GM12878 (cell line): ENCODE measurements at regions not wholly inside any gene's neighbourhood (a gene's known extent, or its start where the extent isn't known, plus 50 kb on each side); places are given as distances from the start of the nearest gene placed in this dataset.

Experiments used
- ATAC-seq: fragments of 200-7000 bp; cut with Tn5 transposase; 3 replicates; pipeline ENCODE4 v1.9.1; 2020; ENCODE audit warnings: mild to moderate bottlenecking, moderate library complexity
- BruUV-seq: library from RNA; stranded (reverse); fragments of 400-500 nt; replicated peaks from 2 replicates; lab custom pipeline; 2021; lab: Mats Ljungman, UMichigan
- CTCF ChIA-PET: fragments of 300-600 bp; sonication (Branson Sonifier 250); formaldehyde crosslinking; extraction: SDS; loops from one replicate; lab custom pipeline; 2021; ENCODE audit warnings: inconsistent platforms; lab: Yijun Ruan, JAX
- POLR2A ChIA-PET: fragments of 350-600 bp; formaldehyde crosslinking; extraction: SDS; loops from one replicate; lab custom pipeline; 2021; ENCODE audit warnings: inconsistent platforms; lab: Charles Lee
- RAD21 ChIA-PET: fragments of 300-600 bp; sonication (Branson Sonifier 250); formaldehyde crosslinking; loops from one replicate; lab custom pipeline; 2023; ENCODE audit warnings: antibody characterized with exemption; ENCODE audit not compliant: unreplicated experiment; lab: Charles Lee
- SMC1A ChIA-PET: fragments of 300-600 bp; sonication (Branson Sonifier 250); formaldehyde crosslinking; loops from one replicate; lab custom pipeline; 2023; ENCODE audit not compliant: unreplicated experiment, uncharacterized antibody; lab: Charles Lee
- DNase-seq: peaks from one replicate; pipeline ENCODE4 v3.0.0-alpha.2; 2011; ENCODE audit warnings: low read depth, low spot score
- FAIRE-seq: peaks from 3 replicates; lab custom pipeline; 2011; peaks lifted over from hg19 to GRCh38; lab: Jason Lieb, UNC
- H2AFZ ChIP-seq: 2 replicates; pipeline ENCODE4 v1.6.0; 2011; ENCODE audit warnings: low read depth, low read length, control low read depth; ENCODE audit not compliant: control insufficient read depth
- H3K27ac ChIP-seq: 2 replicates; pipeline ENCODE4 v1.5.1; 2011; ENCODE audit warnings: control low read depth; ENCODE audit not compliant: control insufficient read depth, insufficient read depth
- H3K27me3 ChIP-seq, 2 experiments: replicated peaks in 1 of 2; 2 replicates each; pipeline versions ENCODE4 v1.6.0 to v1.6.1; 2011; ENCODE audit warnings: low read length in 1 of 2; ENCODE audit not compliant: control insufficient read depth in 2 of 2, insufficient read depth in 2 of 2
- H3K36me3 ChIP-seq, 2 experiments: 2 replicates each; pipeline ENCODE4 v1.5.1; 2011; ENCODE audit warnings: low read length in 1 of 2; ENCODE audit not compliant: control insufficient read depth in 2 of 2, insufficient read depth in 2 of 2
- H3K4me1 ChIP-seq: 2 replicates; pipeline ENCODE4 v1.6.1; 2011; ENCODE audit warnings: mild to moderate bottlenecking, low read length, moderate library complexity, mixed read lengths; ENCODE audit not compliant: control insufficient read depth, insufficient read depth
- H3K4me2 ChIP-seq: 2 replicates; pipeline ENCODE4 v1.6.0; 2011; ENCODE audit warnings: control low read depth; ENCODE audit not compliant: control insufficient read depth, insufficient read depth
- H3K4me3 ChIP-seq: fragments of 200-600 bp; sonication (generic); 2 replicates; pipeline ENCODE4 v1.5.1; 2016
- H3K79me2 ChIP-seq: 2 replicates; pipeline ENCODE4 v1.6.0; 2011; ENCODE audit warnings: low read length; ENCODE audit not compliant: control insufficient read depth, insufficient read depth
- H3K9ac ChIP-seq: 2 replicates; pipeline ENCODE4 v1.8.0; 2011; ENCODE audit warnings: low read length, control low read depth, mixed read lengths; ENCODE audit not compliant: control insufficient read depth, insufficient read depth
- H3K9me3 ChIP-seq: replicated peaks from 3 replicates; pipeline ENCODE4 v1.5.1; 2011; ENCODE audit warnings: mild to moderate bottlenecking, low read length; ENCODE audit not compliant: control insufficient read depth, insufficient read depth
- H4K20me1 ChIP-seq: 2 replicates; pipeline ENCODE4 v1.6.0; 2011; ENCODE audit not compliant: control insufficient read depth, insufficient read depth
- HDAC6 ChIP-seq: fragments of 200-600 bp; sonication (generic); IDR thresholded peaks from one replicate; pipeline ENCODE4 v1.8.0; 2017; ENCODE audit warnings: antibody characterized with exemption; ENCODE audit not compliant: unreplicated experiment
- MYC ChIP-seq: IDR thresholded peaks from 2 replicates; pipeline ENCODE4 v1.6.1; 2011; ENCODE audit warnings: mild to moderate bottlenecking, low read length, moderate library complexity, inconsistent platforms; ENCODE audit not compliant: insufficient read depth, insufficient replicate concordance, insufficient read length, severe bottlenecking
- NRF1 ChIP-seq: conservative IDR thresholded peaks from 2 replicates; pipeline ENCODE4 v1.6.1; 2011; ENCODE audit warnings: mild to moderate bottlenecking, low read depth, low read length, improper control_type of control experiment
- SMAD5 ChIP-seq: IDR thresholded peaks from 2 replicates; pipeline ENCODE4 v1.6.1; 2016; ENCODE audit warnings: antibody characterized with exemption, low read depth
- STAT1 ChIP-seq: fragments of 450-650 bp; conservative IDR thresholded peaks from 2 replicates; pipeline ENCODE4 v1.6.1; 2014; ENCODE audit warnings: antibody characterized with exemption, mild to moderate bottlenecking
- TARDBP ChIP-seq: IDR thresholded peaks from 2 replicates; pipeline ENCODE4 v1.6.1; 2016; ENCODE audit warnings: borderline replicate concordance
- WGBS: methylation state at CpG from one replicate; pipeline ENCODE4 v1.1.6; 2016; ENCODE audit warnings: low lambda C conversion rate; ENCODE audit not compliant: insufficient replicate concordance, insufficient coverage; ENCODE audit errors: missing lambda C conversion rate; 5-methylcytosine and 5-hydroxymethylcytosine counted together
- in situ Hi-C: fragments of 300-500 bp; cut with MboI; formaldehyde crosslinking; loops from 9 replicates; pipeline ENCODE4 v1.14.3; 2018; ENCODE audit warnings: mixed read lengths
- intact Hi-C: fragments of 100-400 bp; cut with micrococcal nuclease; formaldehyde crosslinking; loops from one replicate; pipeline ENCODE4 v1.14.2; 2022; ENCODE audit not compliant: unreplicated experiment
- TF ChIP-seq, protein P1 (sequence below): fragments of 450-650 bp; IDR thresholded peaks from 2 replicates; pipeline ENCODE4 v1.6.1; 2017; ENCODE audit warnings: antibody characterized with exemption, mild to moderate bottlenecking, moderate library complexity
- TF ChIP-seq, protein P2 (sequence below): fragments of 450-650 bp; IDR thresholded peaks from 2 replicates; pipeline ENCODE4 v1.6.1; 2018; ENCODE audit warnings: borderline replicate concordance, mild to moderate bottlenecking; ENCODE audit not compliant: partially characterized antibody
- TF ChIP-seq, protein P3 (sequence below): IDR thresholded peaks from 2 replicates; pipeline ENCODE4 v1.6.1; 2012; ENCODE audit warnings: low read depth, low read length, improper control_type of control experiment

DNA sequence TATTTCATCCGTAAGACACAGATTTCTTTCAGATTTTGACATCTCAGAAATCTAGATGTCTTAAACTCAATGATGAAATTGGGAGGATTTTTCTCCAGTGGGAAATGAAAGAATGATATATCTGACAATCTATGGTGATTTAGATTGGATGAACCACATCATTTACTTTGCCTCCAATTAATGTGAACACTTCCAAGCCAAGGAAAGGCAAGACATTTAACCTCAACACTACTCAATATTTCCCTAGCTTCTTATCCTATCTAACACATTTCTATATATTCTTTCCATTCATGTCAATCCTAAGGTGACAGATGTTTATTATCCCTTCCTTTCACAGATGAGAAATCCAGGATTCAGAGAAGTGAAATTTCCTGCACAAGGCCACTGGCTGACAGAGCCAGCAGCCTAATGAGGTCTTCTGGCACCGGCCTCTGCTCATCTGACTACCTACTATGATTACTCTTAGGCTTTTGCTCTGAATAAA, 327.6 kb downstream of the IRS1 start:
- WGBS: 18% methylated on average over 2 of the region's 2 CpGs
- H3K27ac ChIP-seq: no peak overlapping the region
- H2AFZ ChIP-seq: no peak overlapping the region
- BruUV-seq: no TSS peak
- H3K4me1 ChIP-seq: no peaks in the 10 kb centered on the region
- CTCF ChIA-PET: interaction anchor here (1.1 kb wide), 1 partner anchor 177 kb away, joined by 4 read pairs; no protein-coding TSS in a partner anchor
- no peak for TF ChIP-seq HDAC6
- TF ChIP-seq NRF1: no peak
- FAIRE-seq (no peak), DNase-seq (no peak), ATAC-seq (no peak)
- H3K79me2 ChIP-seq: no peaks in the 10 kb centered on the region
- H3K4me2 ChIP-seq: no peak overlapping the region
- in situ Hi-C loops (no loop called here), intact Hi-C loops (no loop called here)
- no peak overlapping the region for H3K4me3 ChIP-seq
- no peaks in the 10 kb centered on the region for H3K9me3 ChIP-seq
- no peaks in the 10 kb centered on the region for H3K36me3 ChIP-seq
- no peaks in the 10 kb centered on the region for H4K20me1 ChIP-seq
- H3K27me3 ChIP-seq: peaks cover 0 to 2% of the 10 kb centered on the region in 2 experiments; a peak in 1 of 4 replicates
- RAD21 ChIA-PET: no interaction called here
- SMC1A ChIA-PET: no interaction called here
- H3K9ac ChIP-seq: no peak overlapping the region
- POLR2A ChIA-PET: no interaction called here

DNA sequence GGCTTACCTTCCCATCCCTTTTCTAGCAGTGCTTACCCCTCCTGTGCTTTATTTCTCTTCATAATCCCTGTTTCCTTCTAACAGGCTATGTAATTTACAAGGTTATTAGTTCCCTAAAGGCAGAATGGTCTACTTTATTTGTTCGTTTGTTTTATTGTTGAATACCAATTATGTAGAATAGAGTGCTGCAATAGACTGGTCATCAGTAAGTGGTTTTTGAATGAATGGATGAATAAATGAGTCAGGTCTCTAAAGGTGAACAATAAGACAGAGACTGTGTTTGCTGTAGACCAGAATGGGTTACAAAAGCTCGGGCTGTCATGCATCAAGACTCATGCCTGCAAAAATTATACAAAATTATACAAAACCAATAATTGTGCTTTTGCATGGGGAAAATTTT, 332.0 kb downstream of the IRS1 start:
- Histone ChIP-seq H2AFZ (no peak overlapping the region), H4K20me1 (no peaks in the 10 kb centered on the region), H3K27me3 (no peaks in the 10 kb centered on the region), H3K27ac (no peak overlapping the region), H3K9me3 (no peaks in the 10 kb centered on the region), H3K4me1 (no peaks in the 10 kb centered on the region), H3K4me2 (no peak overlapping the region), H3K9ac (no peak overlapping the region), H3K79me2 (no peaks in the 10 kb centered on the region), H3K4me3 (no peak overlapping the region), H3K36me3 (no peaks in the 10 kb centered on the region)
- in situ Hi-C loops (no loop called here), intact Hi-C loops (no loop called here)
- ChIA-PET RAD21 (no interaction called here), POLR2A (no interaction called here), SMC1A (no interaction called here), CTCF (no interaction called here)
- FAIRE-seq (no peak), ATAC-seq (no peak), DNase-seq (no peak)
- 0% methylated on average over 2 of the region's 2 CpGs for WGBS
- BruUV-seq: no TSS peak
- TF ChIP-seq STAT1 (no peak), TARDBP (no peak), SMAD5 (no peak), MYC (no peak)
- TF ChIP-seq, protein P1, sequence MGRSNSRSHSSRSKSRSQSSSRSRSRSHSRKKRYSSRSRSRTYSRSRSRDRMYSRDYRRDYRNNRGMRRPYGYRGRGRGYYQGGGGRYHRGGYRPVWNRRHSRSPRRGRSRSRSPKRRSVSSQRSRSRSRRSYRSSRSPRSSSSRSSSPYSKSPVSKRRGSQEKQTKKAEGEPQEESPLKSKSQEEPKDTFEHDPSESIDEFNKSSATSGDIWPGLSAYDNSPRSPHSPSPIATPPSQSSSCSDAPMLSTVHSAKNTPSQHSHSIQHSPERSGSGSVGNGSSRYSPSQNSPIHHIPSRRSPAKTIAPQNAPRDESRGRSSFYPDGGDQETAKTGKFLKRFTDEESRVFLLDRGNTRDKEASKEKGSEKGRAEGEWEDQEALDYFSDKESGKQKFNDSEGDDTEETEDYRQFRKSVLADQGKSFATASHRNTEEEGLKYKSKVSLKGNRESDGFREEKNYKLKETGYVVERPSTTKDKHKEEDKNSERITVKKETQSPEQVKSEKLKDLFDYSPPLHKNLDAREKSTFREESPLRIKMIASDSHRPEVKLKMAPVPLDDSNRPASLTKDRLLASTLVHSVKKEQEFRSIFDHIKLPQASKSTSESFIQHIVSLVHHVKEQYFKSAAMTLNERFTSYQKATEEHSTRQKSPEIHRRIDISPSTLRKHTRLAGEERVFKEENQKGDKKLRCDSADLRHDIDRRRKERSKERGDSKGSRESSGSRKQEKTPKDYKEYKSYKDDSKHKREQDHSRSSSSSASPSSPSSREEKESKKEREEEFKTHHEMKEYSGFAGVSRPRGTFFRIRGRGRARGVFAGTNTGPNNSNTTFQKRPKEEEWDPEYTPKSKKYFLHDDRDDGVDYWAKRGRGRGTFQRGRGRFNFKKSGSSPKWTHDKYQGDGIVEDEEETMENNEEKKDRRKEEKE: no peak
- TF ChIP-seq, protein P2, sequence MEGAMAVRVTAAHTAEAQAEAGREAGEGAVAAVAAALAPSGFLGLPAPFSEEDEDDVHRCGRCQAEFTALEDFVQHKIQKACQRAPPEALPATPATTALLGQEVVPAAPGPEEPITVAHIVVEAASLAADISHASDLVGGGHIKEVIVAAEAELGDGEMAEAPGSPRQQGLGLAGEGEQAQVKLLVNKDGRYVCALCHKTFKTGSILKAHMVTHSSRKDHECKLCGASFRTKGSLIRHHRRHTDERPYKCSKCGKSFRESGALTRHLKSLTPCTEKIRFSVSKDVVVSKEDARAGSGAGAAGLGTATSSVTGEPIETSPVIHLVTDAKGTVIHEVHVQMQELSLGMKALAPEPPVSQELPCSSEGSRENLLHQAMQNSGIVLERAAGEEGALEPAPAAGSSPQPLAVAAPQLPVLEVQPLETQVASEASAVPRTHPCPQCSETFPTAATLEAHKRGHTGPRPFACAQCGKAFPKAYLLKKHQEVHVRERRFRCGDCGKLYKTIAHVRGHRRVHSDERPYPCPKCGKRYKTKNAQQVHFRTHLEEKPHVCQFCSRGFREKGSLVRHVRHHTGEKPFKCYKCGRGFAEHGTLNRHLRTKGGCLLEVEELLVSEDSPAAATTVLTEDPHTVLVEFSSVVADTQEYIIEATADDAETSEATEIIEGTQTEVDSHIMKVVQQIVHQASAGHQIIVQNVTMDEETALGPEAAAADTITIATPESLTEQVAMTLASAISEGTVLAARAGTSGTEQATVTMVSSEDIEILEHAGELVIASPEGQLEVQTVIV: no peak
- TF ChIP-seq, protein P3, sequence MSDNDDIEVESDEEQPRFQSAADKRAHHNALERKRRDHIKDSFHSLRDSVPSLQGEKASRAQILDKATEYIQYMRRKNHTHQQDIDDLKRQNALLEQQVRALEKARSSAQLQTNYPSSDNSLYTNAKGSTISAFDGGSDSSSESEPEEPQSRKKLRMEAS: no peak
